ENCODE measurements at regions not wholly inside any gene's neighbourhood (a gene's known extent, or its start where the extent isn't known, plus 50 kb on each side); places are given as distances from the start of the nearest gene placed in this dataset.

DNA sequence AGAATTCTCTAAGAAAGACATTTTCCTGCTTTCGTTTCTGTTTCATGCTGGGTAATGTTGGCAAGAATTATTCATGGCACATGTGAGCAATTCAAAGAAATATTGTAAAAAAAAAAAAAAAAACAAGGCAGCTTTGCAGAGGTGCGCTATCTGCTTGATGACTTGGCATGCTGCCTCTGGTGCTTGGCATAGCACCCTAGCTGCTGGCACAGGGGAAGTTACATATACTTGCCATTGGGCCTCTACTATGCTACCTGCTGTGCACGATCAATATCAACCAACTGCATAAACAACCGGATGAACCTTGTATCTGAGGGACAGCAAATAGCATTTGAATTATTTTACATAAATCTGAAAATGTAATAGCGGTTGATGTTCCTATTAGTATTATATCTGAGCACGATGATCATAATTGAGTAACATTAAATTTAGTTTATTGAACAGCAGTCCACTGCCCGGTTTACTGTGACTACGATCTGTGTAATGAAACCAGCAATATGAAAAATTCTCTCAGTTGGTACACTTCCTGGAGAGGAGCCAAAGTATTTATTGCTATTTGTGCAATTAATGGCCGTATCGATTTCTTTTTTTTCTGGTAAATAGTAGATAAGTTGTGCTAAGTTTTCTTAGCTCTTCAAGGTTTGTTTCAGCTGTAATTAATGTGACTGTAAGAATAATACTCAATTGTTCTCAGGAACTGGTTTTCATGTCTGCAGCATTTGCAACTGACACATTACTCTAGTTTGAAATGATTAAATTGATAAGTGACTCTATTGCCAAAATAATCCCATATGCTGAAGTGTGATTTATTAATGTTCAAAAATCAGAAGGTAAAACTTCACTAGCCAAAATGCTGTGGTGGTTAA is 717.3 kb downstream of the DACH1 start:
- Histone ChIP-seq H3K36me3 (no peaks in the 10 kb centered on the region), H3K27me3 (no peaks in the 10 kb centered on the region), H3K4me1 (no peaks in the 10 kb centered on the region), H3K9me3 (no peaks in the 10 kb centered on the region), H3K4me3 (no peak overlapping the region), H3K9ac (ENCODE audit: low read depth in 2 of 2, low read length in 2 of 2) (no peak overlapping the region), H3K27ac (no peak overlapping the region)
- no peak for DNase-seq
- TF ChIP-seq, protein P1, sequence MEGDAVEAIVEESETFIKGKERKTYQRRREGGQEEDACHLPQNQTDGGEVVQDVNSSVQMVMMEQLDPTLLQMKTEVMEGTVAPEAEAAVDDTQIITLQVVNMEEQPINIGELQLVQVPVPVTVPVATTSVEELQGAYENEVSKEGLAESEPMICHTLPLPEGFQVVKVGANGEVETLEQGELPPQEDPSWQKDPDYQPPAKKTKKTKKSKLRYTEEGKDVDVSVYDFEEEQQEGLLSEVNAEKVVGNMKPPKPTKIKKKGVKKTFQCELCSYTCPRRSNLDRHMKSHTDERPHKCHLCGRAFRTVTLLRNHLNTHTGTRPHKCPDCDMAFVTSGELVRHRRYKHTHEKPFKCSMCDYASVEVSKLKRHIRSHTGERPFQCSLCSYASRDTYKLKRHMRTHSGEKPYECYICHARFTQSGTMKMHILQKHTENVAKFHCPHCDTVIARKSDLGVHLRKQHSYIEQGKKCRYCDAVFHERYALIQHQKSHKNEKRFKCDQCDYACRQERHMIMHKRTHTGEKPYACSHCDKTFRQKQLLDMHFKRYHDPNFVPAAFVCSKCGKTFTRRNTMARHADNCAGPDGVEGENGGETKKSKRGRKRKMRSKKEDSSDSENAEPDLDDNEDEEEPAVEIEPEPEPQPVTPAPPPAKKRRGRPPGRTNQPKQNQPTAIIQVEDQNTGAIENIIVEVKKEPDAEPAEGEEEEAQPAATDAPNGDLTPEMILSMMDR (IDR thresholded peaks at IDR 0.05) = no peak
- intact Hi-C loops (cut with DNase I) = no loop called here

DNA sequence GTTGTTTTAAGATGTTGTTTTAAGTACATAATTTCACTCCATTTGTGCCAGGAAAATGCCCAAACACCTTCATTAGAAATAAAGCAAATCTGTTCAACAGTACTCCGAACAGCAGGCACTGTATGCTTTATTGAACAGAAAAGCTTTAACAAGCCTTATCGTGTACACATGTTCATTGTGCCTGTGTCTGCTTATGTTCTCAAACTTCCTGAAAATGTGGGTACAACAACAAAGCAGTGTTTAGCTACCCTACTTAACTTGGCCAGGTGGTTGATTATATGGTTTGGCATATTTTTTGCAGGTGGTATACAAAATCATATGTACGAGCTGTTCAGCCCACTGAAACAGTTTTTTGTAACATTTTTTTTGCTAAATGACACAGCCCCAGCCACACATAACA is 718.0 kb downstream of the DACH1 start:
- DNase-seq = no peak
- Histone ChIP-seq H3K36me3 (no peaks in the 10 kb centered on the region), H3K27ac (no peak overlapping the region), H3K27me3 (no peaks in the 10 kb centered on the region), H3K9ac (ENCODE audit: low read depth in 2 of 2, low read length in 2 of 2) (no peak overlapping the region), H3K4me1 (no peaks in the 10 kb centered on the region), H3K9me3 (no peaks in the 10 kb centered on the region), H3K4me3 (no peak overlapping the region)
- TF ChIP-seq, protein P1 (IDR thresholded peaks at IDR 0.05) = no peak
- intact Hi-C loops (cut with DNase I) = no loop called here

DNA sequence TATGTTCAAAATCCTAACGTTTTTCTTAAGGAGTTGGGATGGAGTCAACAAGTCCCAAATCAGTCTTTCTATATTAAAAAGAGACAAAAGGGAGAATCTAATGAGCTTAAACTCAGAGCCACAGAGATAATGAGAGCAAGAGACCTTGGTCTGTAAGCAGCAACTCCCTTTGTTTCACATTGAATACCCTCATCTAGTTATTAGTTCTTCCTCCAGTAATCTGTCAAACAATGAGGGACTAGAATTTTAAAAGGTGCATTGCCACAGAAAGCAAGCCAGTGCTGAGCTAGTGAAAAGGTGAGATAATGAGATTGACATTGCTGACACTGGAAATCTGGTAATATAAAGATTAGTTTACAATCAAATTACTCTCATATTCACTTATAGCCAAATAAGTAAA is 718.6 kb downstream of the DACH1 start:
- TF ChIP-seq, protein P1 (IDR thresholded peaks at IDR 0.05) = no peak

DNA sequence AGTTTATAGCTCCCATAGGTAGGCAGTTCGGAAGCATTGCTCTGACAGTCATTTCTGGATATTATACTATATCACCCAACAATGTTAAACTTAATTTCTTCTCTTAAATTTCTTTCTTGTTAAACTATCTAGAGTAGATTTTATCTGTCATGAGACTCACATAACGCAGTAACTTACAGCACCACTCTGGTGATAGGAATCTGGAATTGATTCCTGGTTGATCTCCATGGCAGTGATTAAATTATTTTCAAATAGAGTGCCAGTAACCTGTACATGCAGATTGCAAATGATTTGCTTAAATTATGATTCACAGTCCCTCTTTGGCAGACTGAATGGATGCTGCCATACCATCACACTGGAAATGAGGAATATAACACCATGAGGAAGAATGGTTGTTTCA is 722.1 kb downstream of the DACH1 start:
- intact Hi-C loops (cut with DNase I) = no loop called here
- TF ChIP-seq, protein P1 (IDR thresholded peaks at IDR 0.05) = no peak
- Histone ChIP-seq H3K4me3 (no peak overlapping the region), H3K27ac (no peak overlapping the region), H3K9ac (ENCODE audit: low read depth in 2 of 2, low read length in 2 of 2) (no peak overlapping the region), H3K36me3 (no peaks in the 10 kb centered on the region), H3K9me3 (no peaks in the 10 kb centered on the region), H3K27me3 (no peaks in the 10 kb centered on the region), H3K4me1 (no peaks in the 10 kb centered on the region)
- no peak for DNase-seq

More for the DNA sequence above, 718.6 kb downstream of the DACH1 start:
- Histone ChIP-seq H3K9ac (ENCODE audit: low read depth in 2 of 2, low read length in 2 of 2) (no peak overlapping the region), H3K9me3 (no peaks in the 10 kb centered on the region), H3K27me3 (no peaks in the 10 kb centered on the region), H3K27ac (no peak overlapping the region), H3K36me3 (no peaks in the 10 kb centered on the region), H3K4me3 (no peak overlapping the region), H3K4me1 (no peaks in the 10 kb centered on the region)
- DNase-seq = no peak
- intact Hi-C loops (cut with DNase I) = no loop called here

DNA sequence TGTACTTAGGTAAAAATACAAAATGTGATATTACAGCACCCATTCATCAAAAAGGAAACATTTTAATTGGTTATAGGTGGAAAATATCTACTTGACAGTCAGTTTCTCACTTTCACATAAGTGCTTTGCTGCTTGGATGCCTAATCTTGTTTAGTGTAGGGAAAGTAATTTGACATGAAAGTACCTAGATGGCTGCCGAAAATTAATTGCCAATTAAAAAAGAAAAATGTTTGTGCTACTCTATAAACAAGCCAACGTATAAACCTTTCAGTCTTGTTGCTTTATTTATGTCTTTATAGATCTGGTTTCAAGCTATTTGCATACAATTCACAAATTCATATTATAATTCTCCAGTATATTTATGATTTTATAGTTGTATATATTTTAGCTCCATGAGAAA is 729.9 kb downstream of the DACH1 start:
- no peaks in the 10 kb centered on the region for H3K4me1 ChIP-seq
- no peak overlapping the region for H3K4me3 ChIP-seq
- intact Hi-C loops (cut with DNase I) = no loop called here

More for the DNA sequence above, 729.9 kb downstream of the DACH1 start:
- no peaks in the 10 kb centered on the region for H3K36me3 ChIP-seq
- H3K27me3 ChIP-seq = no peaks in the 10 kb centered on the region
- no peak overlapping the region for H3K9ac ChIP-seq (ENCODE audit: low read depth in 2 of 2, low read length in 2 of 2)
- no peak for DNase-seq
- no peak overlapping the region for H3K27ac ChIP-seq
- TF ChIP-seq, protein P1 (IDR thresholded peaks at IDR 0.05) = no peak
- H3K9me3 ChIP-seq = no peaks in the 10 kb centered on the region

All from colonic mucosa (tissue), 4 donors.